RWPE1 (cell line): ENCODE measurements at regions not wholly inside any gene's neighbourhood (a gene's known extent, or its start where the extent isn't known, plus 50 kb on each side); places are given as distances from the start of the nearest gene placed in this dataset.

Experiments used
- CTCF ChIA-PET: fragments of 350-600 bp; sonication (Branson Sonifier 250); formaldehyde crosslinking; extraction: SDS; loops from one replicate; lab custom pipeline; 2021; lab: Yijun Ruan, JAX
- POLR2A ChIA-PET: fragments of 400-600 bp; formaldehyde crosslinking; extraction: SDS; loops from one replicate; lab custom pipeline; 2020; ENCODE audit warnings: antibody characterized with exemption; ENCODE audit not compliant: low non-redundant PET; lab: Yijun Ruan, JAX
- DNase-seq: peaks from one replicate; pipeline ENCODE4 v3.0.0; 2012; ENCODE audit warnings: low spot score
- H3K27ac ChIP-seq: fragments of 450-650 bp; 2 replicates; pipeline ENCODE4 v1.5.1; 2017
- TF ChIP-seq, protein P1 (sequence below): fragments of 450-650 bp; conservative IDR thresholded peaks from 2 replicates; pipeline ENCODE4 v1.5.1; 2017; ENCODE audit warnings: low read depth, mild to moderate bottlenecking

DNA sequence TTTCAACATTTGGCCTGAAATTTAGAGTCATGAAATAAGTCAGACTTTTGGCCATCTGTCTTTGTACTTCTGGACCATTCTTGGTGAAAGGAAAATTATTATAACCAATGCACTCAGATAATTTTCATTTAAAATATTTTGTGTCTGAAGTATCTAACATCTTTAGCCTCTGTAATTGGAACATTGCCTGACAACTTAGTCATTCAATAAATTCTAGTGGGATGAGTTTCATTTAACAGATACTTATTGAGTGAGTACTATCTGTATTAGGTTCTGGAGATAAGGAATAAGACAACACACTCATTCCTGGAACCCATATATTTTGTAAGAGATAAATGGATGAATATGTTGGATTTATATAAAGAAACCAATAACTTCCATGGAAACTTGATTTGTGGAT lies 536.0 kb downstream of the BCKDHB start:
- CTCF ChIA-PET: interaction anchor here (0.6 kb wide), 1 partner anchor 11 kb away, joined by 3 read pairs; no protein-coding TSS in a partner anchor

DNA sequence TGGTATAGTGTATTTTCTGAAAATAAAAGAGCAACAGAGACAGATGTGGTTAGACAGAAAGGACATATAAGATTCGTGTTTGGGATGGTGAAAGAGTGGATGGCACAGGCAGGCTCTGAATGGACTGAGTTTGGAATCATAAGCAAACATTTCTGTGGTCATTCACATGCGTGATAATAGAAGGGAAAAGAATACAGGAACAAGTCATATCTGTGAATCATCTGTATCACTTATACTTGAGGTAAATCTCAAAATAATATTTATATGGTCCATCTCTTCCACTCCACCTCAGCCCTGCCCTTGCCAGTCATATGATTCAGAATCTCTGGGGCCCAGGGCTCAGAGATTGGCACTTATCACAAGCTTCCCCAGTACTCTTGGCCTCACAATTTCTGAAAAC lies 535.1 kb downstream of the BCKDHB start:
- ChIA-PET POLR2A (no interaction called here), CTCF (interaction anchor here (0.6 kb wide), 1 partner anchor 12 kb away, joined by 3 read pairs; no protein-coding TSS in a partner anchor)
- TF ChIP-seq, protein P1, sequence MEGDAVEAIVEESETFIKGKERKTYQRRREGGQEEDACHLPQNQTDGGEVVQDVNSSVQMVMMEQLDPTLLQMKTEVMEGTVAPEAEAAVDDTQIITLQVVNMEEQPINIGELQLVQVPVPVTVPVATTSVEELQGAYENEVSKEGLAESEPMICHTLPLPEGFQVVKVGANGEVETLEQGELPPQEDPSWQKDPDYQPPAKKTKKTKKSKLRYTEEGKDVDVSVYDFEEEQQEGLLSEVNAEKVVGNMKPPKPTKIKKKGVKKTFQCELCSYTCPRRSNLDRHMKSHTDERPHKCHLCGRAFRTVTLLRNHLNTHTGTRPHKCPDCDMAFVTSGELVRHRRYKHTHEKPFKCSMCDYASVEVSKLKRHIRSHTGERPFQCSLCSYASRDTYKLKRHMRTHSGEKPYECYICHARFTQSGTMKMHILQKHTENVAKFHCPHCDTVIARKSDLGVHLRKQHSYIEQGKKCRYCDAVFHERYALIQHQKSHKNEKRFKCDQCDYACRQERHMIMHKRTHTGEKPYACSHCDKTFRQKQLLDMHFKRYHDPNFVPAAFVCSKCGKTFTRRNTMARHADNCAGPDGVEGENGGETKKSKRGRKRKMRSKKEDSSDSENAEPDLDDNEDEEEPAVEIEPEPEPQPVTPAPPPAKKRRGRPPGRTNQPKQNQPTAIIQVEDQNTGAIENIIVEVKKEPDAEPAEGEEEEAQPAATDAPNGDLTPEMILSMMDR: no peak
- no peak overlapping the region for H3K27ac ChIP-seq
- no peak for DNase-seq

More for the DNA sequence above, 536.0 kb downstream of the BCKDHB start:
- TF ChIP-seq, protein P1: no peak
- no peak overlapping the region for H3K27ac ChIP-seq
- no peak for DNase-seq
- POLR2A ChIA-PET: no interaction called here

DNA sequence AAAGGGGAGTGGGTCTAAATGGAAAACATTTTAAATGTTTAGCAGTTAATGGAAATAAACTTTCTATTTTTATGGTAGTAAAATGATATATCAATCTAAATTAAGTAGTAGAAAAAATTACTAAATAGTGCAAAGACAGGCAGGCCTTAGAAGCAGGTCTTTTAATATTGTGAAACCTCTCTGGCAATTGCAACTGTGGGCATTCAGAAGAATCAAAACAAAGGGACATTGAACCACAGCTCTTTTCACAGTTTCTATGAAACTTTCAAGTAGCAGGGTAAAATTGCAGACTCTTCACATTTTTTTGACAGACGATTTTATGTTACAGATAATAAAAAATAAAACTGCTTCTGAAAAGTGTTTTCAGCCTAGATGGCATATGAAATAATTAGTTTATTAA lies 533.7 kb downstream of the BCKDHB start:
- POLR2A ChIA-PET: no interaction called here
- CTCF ChIA-PET: interaction anchor here (0.7 to 0.8 kb wide), 2 partner anchors 675 to 846 kb away, joined by 3 read pairs; no protein-coding TSS in a partner anchor
- no peak overlapping the region for H3K27ac ChIP-seq
- TF ChIP-seq, protein P1: no peak
- DNase-seq: no peak

DNA sequence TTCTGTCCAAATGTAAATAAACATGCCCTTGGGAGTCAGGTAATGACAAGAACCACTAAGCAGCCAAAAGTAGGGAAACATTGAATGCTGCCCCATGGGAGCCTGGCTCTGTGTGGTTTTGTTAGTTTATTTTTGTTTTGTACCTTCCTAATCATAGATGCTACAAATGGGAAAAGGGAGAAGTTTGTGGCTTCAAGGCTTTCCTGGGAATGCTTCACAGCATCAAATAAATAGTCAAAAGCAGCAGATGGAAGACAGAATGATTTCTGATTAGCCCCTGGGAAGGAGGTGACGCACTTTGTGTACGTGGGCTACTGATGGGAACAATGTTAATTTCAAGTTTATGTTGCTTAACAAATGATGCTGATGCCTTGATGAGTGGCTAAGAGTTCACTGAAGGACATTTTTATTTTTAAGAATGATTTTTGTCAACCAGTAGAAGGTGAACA lies 532.7 kb downstream of the BCKDHB start:
- POLR2A ChIA-PET: interaction anchor here (0.6 kb wide), 1 partner anchor 99 kb away, joined by 3 read pairs; no protein-coding TSS in a partner anchor
- CTCF ChIA-PET: no interaction called here

DNA sequence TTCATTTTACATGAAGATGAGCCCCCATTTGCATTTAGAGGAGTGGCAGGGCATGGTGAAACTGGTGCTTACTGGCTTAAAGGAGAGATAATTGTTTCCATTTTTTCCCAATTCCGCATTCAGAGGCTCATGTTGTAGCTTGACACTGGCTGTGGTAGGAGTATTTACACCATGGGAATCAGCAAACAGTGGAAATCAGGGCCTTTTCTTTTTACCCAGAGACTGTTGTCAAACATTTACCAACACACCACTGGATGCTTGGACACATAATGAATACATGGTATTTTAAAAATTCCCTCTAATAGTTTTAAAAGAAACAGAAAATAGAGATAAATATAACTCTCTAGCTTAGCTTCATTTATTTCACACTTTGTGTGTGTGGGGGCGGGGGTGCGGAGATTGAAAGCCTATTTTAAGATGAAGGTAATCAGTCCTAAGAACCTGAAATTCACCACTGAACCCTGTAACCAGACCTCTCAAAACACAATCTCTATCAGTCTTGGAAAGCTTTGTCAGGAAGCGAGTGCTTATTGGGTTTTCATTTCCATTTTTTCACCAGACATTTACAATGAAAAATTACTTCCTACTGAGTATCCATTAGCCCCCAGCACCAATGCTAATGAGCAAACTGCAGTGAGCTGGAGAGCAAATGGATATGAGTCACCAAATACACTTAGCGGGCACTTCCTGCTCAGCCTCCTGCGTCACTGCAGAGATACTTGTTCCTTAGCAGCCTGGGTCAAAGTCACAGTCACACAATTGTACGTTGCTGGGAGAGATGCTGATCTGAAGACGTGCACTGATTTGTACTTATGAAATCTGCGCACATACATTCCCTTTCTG lies 532.0 kb downstream of the BCKDHB start:
- H3K27ac ChIP-seq: no peak overlapping the region
- ChIA-PET CTCF (no interaction called here), POLR2A (interaction anchor here (0.6 kb wide), 1 partner anchor 99 kb away, joined by 3 read pairs; no protein-coding TSS in a partner anchor)
- TF ChIP-seq, protein P1: no peak
- peak; percentile 76 for DNase-seq

More for the DNA sequence above, 532.7 kb downstream of the BCKDHB start:
- DNase-seq: no peak
- TF ChIP-seq, protein P1: no peak
- H3K27ac ChIP-seq: no peak overlapping the region

DNA sequence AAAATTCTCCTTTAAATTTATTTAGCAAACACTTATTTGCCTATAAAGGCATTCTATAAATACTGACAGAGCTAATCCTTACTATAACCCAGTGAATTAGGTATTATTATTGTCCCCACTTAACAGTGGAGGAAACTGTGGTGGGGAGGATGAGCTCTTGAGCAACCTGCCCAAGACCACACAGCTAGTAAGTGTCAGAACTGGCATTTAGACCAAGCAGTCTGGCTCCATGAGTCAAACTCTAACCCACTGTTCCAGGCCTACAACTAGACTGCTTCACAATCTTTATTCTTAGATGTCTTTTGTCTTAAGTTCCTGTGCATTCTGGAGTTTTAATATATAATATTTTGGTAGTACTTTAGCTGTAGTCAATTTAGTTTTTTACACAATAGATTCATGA lies 530.8 kb downstream of the BCKDHB start:
- TF ChIP-seq, protein P1: no peak
- H3K27ac ChIP-seq: no peak overlapping the region
- CTCF ChIA-PET: interaction anchor here (1.1 kb wide), 1 partner anchor 14 kb away, joined by 3 read pairs; no protein-coding TSS in a partner anchor
- DNase-seq: no peak
- POLR2A ChIA-PET: no interaction called here
